ENCODE measurements at regions not wholly inside any gene's neighbourhood (a gene's known extent, or its start where the extent isn't known, plus 50 kb on each side); places are given as distances from the start of the nearest gene placed in this dataset.

DNA sequence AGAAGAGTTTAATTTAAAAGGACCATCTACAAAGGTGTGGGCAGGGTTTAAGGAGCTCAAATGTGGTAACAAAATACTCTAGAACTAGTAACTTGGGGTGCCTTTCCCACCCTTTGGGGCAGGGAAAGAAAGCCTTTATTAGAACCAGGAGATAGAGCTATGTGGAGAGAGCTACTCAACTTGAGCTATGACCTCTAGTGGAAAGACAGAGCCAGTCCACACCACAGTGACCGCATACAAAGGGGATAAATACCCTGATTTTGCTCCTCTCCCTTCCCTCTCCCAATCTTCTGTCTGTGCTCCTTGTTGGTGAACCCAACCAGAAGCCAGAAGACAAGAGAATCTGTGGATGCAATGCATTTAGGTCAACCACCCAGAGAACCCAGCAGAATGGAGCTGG, 54.4 kb upstream of the JAK1 start:
- Histone ChIP-seq H3K9ac (no peak overlapping the region), H3K4me2 (no peak overlapping the region), H4K20me1 (ENCODE audit: insufficient read depth) (no peaks in the 10 kb centered on the region), H3K4me3 (IDR thresholded peaks at IDR 0.05; ENCODE audit: insufficient read depth, low read depth, low read length) (no peak overlapping the region), H3K79me2 (ENCODE audit: insufficient read depth, low read depth) (no peaks in the 10 kb centered on the region), H3K36me3 (ENCODE audit: insufficient read depth) (no peaks in the 10 kb centered on the region), H3K4me1 (ENCODE audit: low read depth, poor library complexity, severe bottlenecking) (no peaks in the 10 kb centered on the region), H3K27ac (no peak overlapping the region), H3K27me3 (ENCODE audit: insufficient read depth, low read depth) (no peaks in the 10 kb centered on the region), H2AFZ (ENCODE audit: low read depth) (no peak overlapping the region)
- TF ChIP-seq, protein P1, sequence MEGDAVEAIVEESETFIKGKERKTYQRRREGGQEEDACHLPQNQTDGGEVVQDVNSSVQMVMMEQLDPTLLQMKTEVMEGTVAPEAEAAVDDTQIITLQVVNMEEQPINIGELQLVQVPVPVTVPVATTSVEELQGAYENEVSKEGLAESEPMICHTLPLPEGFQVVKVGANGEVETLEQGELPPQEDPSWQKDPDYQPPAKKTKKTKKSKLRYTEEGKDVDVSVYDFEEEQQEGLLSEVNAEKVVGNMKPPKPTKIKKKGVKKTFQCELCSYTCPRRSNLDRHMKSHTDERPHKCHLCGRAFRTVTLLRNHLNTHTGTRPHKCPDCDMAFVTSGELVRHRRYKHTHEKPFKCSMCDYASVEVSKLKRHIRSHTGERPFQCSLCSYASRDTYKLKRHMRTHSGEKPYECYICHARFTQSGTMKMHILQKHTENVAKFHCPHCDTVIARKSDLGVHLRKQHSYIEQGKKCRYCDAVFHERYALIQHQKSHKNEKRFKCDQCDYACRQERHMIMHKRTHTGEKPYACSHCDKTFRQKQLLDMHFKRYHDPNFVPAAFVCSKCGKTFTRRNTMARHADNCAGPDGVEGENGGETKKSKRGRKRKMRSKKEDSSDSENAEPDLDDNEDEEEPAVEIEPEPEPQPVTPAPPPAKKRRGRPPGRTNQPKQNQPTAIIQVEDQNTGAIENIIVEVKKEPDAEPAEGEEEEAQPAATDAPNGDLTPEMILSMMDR (conservative IDR thresholded peaks at IDR 0.05; ENCODE audit: low read depth, low read length): no peak

DNA sequence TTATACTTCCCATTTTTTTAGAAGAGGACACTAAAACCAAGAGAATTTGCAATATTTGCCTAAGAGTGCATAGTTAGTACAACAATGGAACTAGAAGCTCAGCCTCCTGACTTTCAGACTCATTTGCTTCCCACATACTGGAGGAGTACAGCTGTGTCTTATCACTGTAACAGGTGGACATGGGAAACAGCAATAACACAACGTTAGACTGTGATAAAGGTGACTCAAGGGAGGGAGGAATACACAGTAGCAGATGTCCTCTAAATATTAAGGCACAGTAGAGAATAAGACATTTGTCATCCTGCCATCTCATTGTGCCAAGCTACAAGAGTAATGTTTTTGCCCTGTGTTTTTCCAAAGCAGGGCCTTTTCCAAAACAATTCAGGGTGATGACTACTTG, 55.4 kb upstream of the JAK1 start:
- Histone ChIP-seq H3K9ac (no peak overlapping the region), H3K4me3 (IDR thresholded peaks at IDR 0.05; ENCODE audit: insufficient read depth, low read depth, low read length) (no peak overlapping the region), H3K4me1 (ENCODE audit: low read depth, poor library complexity, severe bottlenecking) (no peaks in the 10 kb centered on the region), H3K27me3 (ENCODE audit: insufficient read depth, low read depth) (no peaks in the 10 kb centered on the region), H3K27ac (no peak overlapping the region), H3K79me2 (ENCODE audit: insufficient read depth, low read depth) (no peaks in the 10 kb centered on the region), H4K20me1 (ENCODE audit: insufficient read depth) (no peaks in the 10 kb centered on the region), H2AFZ (ENCODE audit: low read depth) (no peak overlapping the region), H3K4me2 (no peak overlapping the region), H3K36me3 (ENCODE audit: insufficient read depth) (no peaks in the 10 kb centered on the region)
- TF ChIP-seq, protein P1 (conservative IDR thresholded peaks at IDR 0.05; ENCODE audit: low read depth, low read length): no peak

GRCh38 chr1:65022216-65022615, 55.9 kb upstream of the JAK1 start:
- H3K36me3 ChIP-seq (ENCODE audit: insufficient read depth): no peaks in the 10 kb centered on the region
- no peak overlapping the region for H3K27ac ChIP-seq
- no peaks in the 10 kb centered on the region for H3K79me2 ChIP-seq (ENCODE audit: insufficient read depth, low read depth)
- no peak overlapping the region for H2AFZ ChIP-seq (ENCODE audit: low read depth)
- no peaks in the 10 kb centered on the region for H4K20me1 ChIP-seq (ENCODE audit: insufficient read depth)
- TF ChIP-seq, protein P1 (conservative IDR thresholded peaks at IDR 0.05; ENCODE audit: low read depth, low read length): no peak
- no peak overlapping the region for H3K4me2 ChIP-seq
- no peaks in the 10 kb centered on the region for H3K4me1 ChIP-seq (ENCODE audit: low read depth, poor library complexity, severe bottlenecking)
- no peak overlapping the region for H3K9ac ChIP-seq
- no peak overlapping the region for H3K4me3 ChIP-seq (IDR thresholded peaks at IDR 0.05; ENCODE audit: insufficient read depth, low read depth, low read length)
- H3K27me3 ChIP-seq (ENCODE audit: insufficient read depth, low read depth): no peaks in the 10 kb centered on the region

GRCh38 chr1:65025794-65026193, 59.4 kb upstream of the JAK1 start:
- no peaks in the 10 kb centered on the region for H3K79me2 ChIP-seq (ENCODE audit: insufficient read depth, low read depth)
- H3K27ac ChIP-seq: no peak overlapping the region
- H3K4me3 ChIP-seq (IDR thresholded peaks at IDR 0.05; ENCODE audit: insufficient read depth, low read depth, low read length): no peak overlapping the region
- no peak overlapping the region for H3K9ac ChIP-seq
- no peak overlapping the region for H2AFZ ChIP-seq (ENCODE audit: low read depth)
- no peaks in the 10 kb centered on the region for H3K27me3 ChIP-seq (ENCODE audit: insufficient read depth, low read depth)
- H3K36me3 ChIP-seq (ENCODE audit: insufficient read depth): no peaks in the 10 kb centered on the region
- TF ChIP-seq, protein P1 (conservative IDR thresholded peaks at IDR 0.05; ENCODE audit: low read depth, low read length): no peak
- no peaks in the 10 kb centered on the region for H4K20me1 ChIP-seq (ENCODE audit: insufficient read depth)
- H3K4me2 ChIP-seq: no peak overlapping the region
- H3K4me1 ChIP-seq (ENCODE audit: low read depth, poor library complexity, severe bottlenecking): no peaks in the 10 kb centered on the region

DNA sequence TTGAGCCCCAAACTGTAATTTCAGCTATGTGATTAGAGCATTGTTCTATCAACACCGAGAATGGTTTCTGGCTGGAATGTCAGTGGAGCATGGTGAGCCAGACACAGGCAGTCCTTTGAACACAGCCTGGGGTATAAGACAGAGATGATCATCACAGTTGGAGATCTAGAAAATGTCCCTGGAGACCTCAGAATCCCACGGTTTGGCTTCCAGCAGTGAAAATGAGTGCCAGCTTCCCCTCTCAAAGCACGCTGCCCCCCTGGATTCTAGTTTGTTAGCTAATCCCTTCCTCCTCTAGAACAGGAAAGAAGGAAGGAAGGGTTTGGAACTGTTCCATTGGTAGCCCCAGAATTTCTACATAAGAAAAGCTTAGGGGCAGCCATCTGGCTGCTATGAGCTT, 59.9 kb upstream of the JAK1 start:
- TF ChIP-seq, protein P1 (conservative IDR thresholded peaks at IDR 0.05; ENCODE audit: low read depth, low read length): no peak
- H3K27ac ChIP-seq: no peak overlapping the region
- H3K36me3 ChIP-seq (ENCODE audit: insufficient read depth): no peaks in the 10 kb centered on the region
- H3K4me1 ChIP-seq (ENCODE audit: low read depth, poor library complexity, severe bottlenecking): no peaks in the 10 kb centered on the region
- no peaks in the 10 kb centered on the region for H3K79me2 ChIP-seq (ENCODE audit: insufficient read depth, low read depth)
- H3K9ac ChIP-seq: no peak overlapping the region
- no peaks in the 10 kb centered on the region for H3K27me3 ChIP-seq (ENCODE audit: insufficient read depth, low read depth)
- H3K4me2 ChIP-seq: no peak overlapping the region
- H4K20me1 ChIP-seq (ENCODE audit: insufficient read depth): no peaks in the 10 kb centered on the region
- no peak overlapping the region for H3K4me3 ChIP-seq (IDR thresholded peaks at IDR 0.05; ENCODE audit: insufficient read depth, low read depth, low read length)
- no peak overlapping the region for H2AFZ ChIP-seq (ENCODE audit: low read depth)
